Mesenchymal stem cell (in vitro differentiated cells and primary cell): ENCODE measurements at regions not wholly inside any gene's neighbourhood (a gene's known extent, or its start where the extent isn't known, plus 50 kb on each side); places are given as distances from the start of the nearest gene placed in this dataset.

Experiments used
- DNase-seq: peaks from one replicate; pipeline ENCODE4 v3.0.0-alpha.2; 2013
- H2AFZ ChIP-seq: one replicate; pipeline ENCODE4 v1.6.1; 2013; ENCODE audit warnings: low read depth, mild to moderate bottlenecking, control low read depth, inconsistent platforms, low read length, moderate library complexity
- H2AK5ac ChIP-seq: 2 replicates; pipeline ENCODE4 v1.6.1; 2013; ENCODE audit warnings: low read length, moderate library complexity, mild to moderate bottlenecking, inconsistent platforms; ENCODE audit not compliant: severe bottlenecking
- H2BK120ac ChIP-seq: one replicate; pipeline ENCODE4 v1.6.1; 2013; ENCODE audit warnings: low read depth, mild to moderate bottlenecking, inconsistent platforms, low read length, moderate library complexity
- H2BK12ac ChIP-seq, 2 experiments: one replicate each; pipeline ENCODE4 v1.6.1; 2013; ENCODE audit warnings: inconsistent platforms in 2 of 2, low read length in 2 of 2, mild to moderate bottlenecking in 2 of 2, moderate library complexity in 2 of 2, control low read depth in 1 of 2
- H2BK15ac ChIP-seq: one replicate; pipeline ENCODE4 v1.6.1; 2013; ENCODE audit warnings: mild to moderate bottlenecking, low read depth, inconsistent platforms; ENCODE audit not compliant: poor library complexity, severe bottlenecking
- H2BK5ac ChIP-seq: 2 replicates; pipeline ENCODE4 v1.6.1; 2013; ENCODE audit warnings: low read depth, mild to moderate bottlenecking, low read length, control low read depth, inconsistent platforms; ENCODE audit not compliant: poor library complexity, severe bottlenecking
- H3K14ac ChIP-seq, 2 experiments: one replicate each; pipeline ENCODE4 v1.6.1; 2013; ENCODE audit warnings: inconsistent platforms in 2 of 2, low read length in 2 of 2, control low read depth in 1 of 2, mild to moderate bottlenecking in 1 of 2, moderate library complexity in 1 of 2
- H3K18ac ChIP-seq, 2 experiments: one replicate each; pipeline ENCODE4 v1.6.1; 2013; ENCODE audit warnings: inconsistent platforms in 2 of 2, low read length in 2 of 2, control low read depth in 1 of 2, low read depth in 1 of 2, mild to moderate bottlenecking in 1 of 2
- H3K23ac ChIP-seq, 2 experiments: one replicate each; pipeline ENCODE4 v1.6.1; 2013; ENCODE audit warnings: inconsistent platforms in 2 of 2, low read length in 2 of 2, mild to moderate bottlenecking in 2 of 2, moderate library complexity in 2 of 2, control low read depth in 1 of 2
- H3K27ac ChIP-seq: 2 replicates; pipeline ENCODE4 v1.5.1; 2013; ENCODE audit warnings: mild to moderate bottlenecking, moderate library complexity, low read length, control low read depth, inconsistent platforms; ENCODE audit not compliant: poor library complexity, severe bottlenecking
- H3K27me3 ChIP-seq, 2 experiments: 2 replicates each; pipeline versions ENCODE4 v1.6.1 to v1.7.0; 2013; ENCODE audit warnings: low read length in 2 of 2, mild to moderate bottlenecking in 2 of 2, moderate library complexity in 2 of 2, control low read depth in 1 of 2, inconsistent platforms in 1 of 2; ENCODE audit not compliant: control insufficient read depth in 1 of 2, insufficient read depth in 1 of 2
- H3K36me3 ChIP-seq, 2 experiments: 2 replicates each; pipeline versions ENCODE4 v1.6.1 to v1.7.0; 2013; ENCODE audit warnings: low read length in 2 of 2, control low read depth in 1 of 2, inconsistent platforms in 1 of 2, low read depth in 1 of 2, mild to moderate bottlenecking in 1 of 2; ENCODE audit not compliant: insufficient read depth in 2 of 2, control insufficient read depth in 1 of 2
- H3K4ac ChIP-seq, 2 experiments: one replicate each; pipeline ENCODE4 v1.6.1; 2013; ENCODE audit warnings: inconsistent platforms in 2 of 2, low read length in 2 of 2, mild to moderate bottlenecking in 2 of 2, moderate library complexity in 2 of 2, control low read depth in 1 of 2, low read depth in 1 of 2
- H3K4me1 ChIP-seq: 2 replicates; pipeline ENCODE4 v1.6.1; 2013; ENCODE audit warnings: low read depth, low read length, control low read depth; ENCODE audit not compliant: control insufficient read depth, insufficient read depth
- H3K4me2 ChIP-seq: 2 replicates; pipeline ENCODE4 v1.6.1; 2013; ENCODE audit warnings: low read length, mild to moderate bottlenecking, inconsistent platforms; ENCODE audit not compliant: poor library complexity, severe bottlenecking
- H3K4me3 ChIP-seq, 2 experiments: 2 replicates each; pipeline versions ENCODE4 v1.5.1 to v1.7.0; 2013; ENCODE audit warnings: low read length in 2 of 2, mild to moderate bottlenecking in 2 of 2, control low read depth in 1 of 2, low read depth in 1 of 2; ENCODE audit not compliant: insufficient read depth in 1 of 2
- H3K79me1 ChIP-seq: replicated peaks from 2 replicates; pipeline ENCODE4 v1.6.1; 2013; ENCODE audit warnings: mild to moderate bottlenecking, control low read depth, low read length, inconsistent platforms; ENCODE audit not compliant: poor library complexity, severe bottlenecking
- H3K9ac ChIP-seq: 2 replicates; pipeline ENCODE4 v1.7.0; 2013; ENCODE audit warnings: mild to moderate bottlenecking, low read length, moderate library complexity
- H3K9me3 ChIP-seq: 2 replicates; pipeline ENCODE4 v1.7.0; 2013; ENCODE audit warnings: mild to moderate bottlenecking, low read length; ENCODE audit not compliant: control insufficient read depth
- H4K8ac ChIP-seq: one replicate; pipeline ENCODE4 v1.6.1; 2013; ENCODE audit warnings: inconsistent platforms, mild to moderate bottlenecking, low read length, moderate library complexity
- H4K91ac ChIP-seq: one replicate; pipeline ENCODE4 v1.6.1; 2013; ENCODE audit warnings: mild to moderate bottlenecking, low read length, inconsistent platforms
- WGBS: methylation state at CpG from one replicate; pipeline ENCODE4 v1.1.7; 2013; ENCODE audit warnings: mixed read lengths; 5-methylcytosine and 5-hydroxymethylcytosine counted together

GRCh38 chr15:26477044-26477443 is 295.8 kb downstream of the GABRB3 start:
- H3K4ac ChIP-seq, result no peak overlapping the region
- H3K27ac ChIP-seq, result no peak overlapping the region
- H2BK15ac ChIP-seq, result no peak overlapping the region
- H4K91ac ChIP-seq, result no peak overlapping the region
- H3K9ac ChIP-seq, result no peak overlapping the region
- H3K9me3 ChIP-seq, result peaks cover 35% of the 10 kb centered on the region
- H3K27me3 ChIP-seq, result no peaks in the 10 kb centered on the region
- H2BK5ac ChIP-seq, result no peak overlapping the region
- no peak overlapping the region for H3K14ac ChIP-seq
- DNase-seq, result no peak
- H3K18ac ChIP-seq, result no peak overlapping the region
- 82% methylated on average over 4 of the region's 5 CpGs for WGBS
- no peak overlapping the region for H2AFZ ChIP-seq
- H3K36me3 ChIP-seq, result no peaks in the 10 kb centered on the region
- H3K4me2 ChIP-seq, result no peak overlapping the region
- H2AK5ac ChIP-seq, result no peak overlapping the region
- H3K4me3 ChIP-seq, result no peak overlapping the region
- H2BK120ac ChIP-seq, result no peak overlapping the region
- no peaks in the 10 kb centered on the region for H3K4me1 ChIP-seq
- H2BK12ac ChIP-seq, result no peak overlapping the region
- H3K23ac ChIP-seq, result no peak overlapping the region
- no peaks in the 10 kb centered on the region for H3K79me1 ChIP-seq
- H4K8ac ChIP-seq, result no peak overlapping the region

DNA sequence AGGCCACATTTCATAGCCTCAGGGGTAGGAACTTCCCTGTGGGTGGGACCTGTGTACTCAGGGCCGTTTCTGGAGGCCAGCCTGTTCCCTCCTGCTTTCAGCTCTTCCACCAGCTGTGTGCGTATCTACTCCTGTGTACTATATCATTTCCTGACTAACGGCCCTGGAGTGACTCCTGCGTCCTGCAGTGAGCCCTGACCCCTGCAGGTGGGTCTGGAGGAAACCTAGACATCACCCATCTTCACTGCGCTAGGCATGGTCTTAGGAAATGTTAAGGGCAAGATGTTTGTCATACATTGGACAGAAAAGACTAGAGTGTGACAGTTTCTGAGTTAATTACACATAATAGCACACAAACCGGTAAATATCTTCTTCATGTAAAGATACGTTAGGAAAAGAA is 297.3 kb downstream of the GABRB3 start:
- H2BK5ac ChIP-seq, result no peak overlapping the region
- H2BK120ac ChIP-seq, result no peak overlapping the region
- no peak overlapping the region for H4K8ac ChIP-seq
- H3K9me3 ChIP-seq, result peaks cover 26% of the 10 kb centered on the region
- 60% methylated on average over 3 of the region's 7 CpGs for WGBS
- no peak overlapping the region for H2BK15ac ChIP-seq
- H3K36me3 ChIP-seq, result no peaks in the 10 kb centered on the region
- no peak overlapping the region for H3K18ac ChIP-seq
- DNase-seq, result no peak
- H2AK5ac ChIP-seq, result no peak overlapping the region
- no peak overlapping the region for H2AFZ ChIP-seq
- no peak overlapping the region for H3K9ac ChIP-seq
- no peak overlapping the region for H4K91ac ChIP-seq
- no peaks in the 10 kb centered on the region for H3K27me3 ChIP-seq
- no peak overlapping the region for H3K27ac ChIP-seq
- H3K4me2 ChIP-seq, result no peak overlapping the region
- H3K4me1 ChIP-seq, result no peaks in the 10 kb centered on the region
- no peak overlapping the region for H3K4me3 ChIP-seq
- no peak overlapping the region for H3K4ac ChIP-seq
- no peaks in the 10 kb centered on the region for H3K79me1 ChIP-seq
- H3K23ac ChIP-seq, result no peak overlapping the region
- no peak overlapping the region for H3K14ac ChIP-seq
- H2BK12ac ChIP-seq, result no peak overlapping the region

DNA sequence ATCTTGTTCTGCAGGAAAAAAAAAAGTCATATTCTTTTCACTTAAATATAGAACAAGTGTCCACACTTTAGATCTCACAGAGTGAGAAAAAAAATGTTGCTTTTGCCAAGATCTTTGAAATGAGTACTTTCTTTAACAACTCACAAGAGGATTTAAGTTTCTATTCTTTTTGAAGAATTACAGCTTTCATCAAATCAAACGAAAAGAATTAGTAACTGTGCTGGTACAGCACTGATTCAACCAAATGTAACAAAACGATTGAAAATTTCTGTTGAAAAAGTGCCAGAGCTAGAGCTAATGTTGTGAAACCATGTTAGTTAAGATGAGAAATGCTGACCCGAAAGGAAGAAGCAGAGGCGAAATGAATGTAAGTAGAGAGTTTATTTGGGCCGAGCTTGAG is 300.2 kb downstream of the GABRB3 start:
- H2BK12ac ChIP-seq, result no peak overlapping the region
- H3K27me3 ChIP-seq, result no peaks in the 10 kb centered on the region
- H3K14ac ChIP-seq, result no peak overlapping the region
- no peak overlapping the region for H3K4ac ChIP-seq
- H3K79me1 ChIP-seq, result no peaks in the 10 kb centered on the region
- WGBS, result 89% methylated on average over 5 of the region's 5 CpGs
- no peak overlapping the region for H2BK15ac ChIP-seq
- no peak overlapping the region for H2BK120ac ChIP-seq
- no peaks in the 10 kb centered on the region for H3K4me1 ChIP-seq
- H3K9me3 ChIP-seq, result peaks cover 21% of the 10 kb centered on the region
- H2BK5ac ChIP-seq, result no peak overlapping the region
- no peak overlapping the region for H3K27ac ChIP-seq
- H3K4me3 ChIP-seq, result no peak overlapping the region
- H4K91ac ChIP-seq, result no peak overlapping the region
- no peak overlapping the region for H3K23ac ChIP-seq
- H2AFZ ChIP-seq, result no peak overlapping the region
- no peaks in the 10 kb centered on the region for H3K36me3 ChIP-seq
- DNase-seq, result no peak
- H3K9ac ChIP-seq, result no peak overlapping the region
- H3K4me2 ChIP-seq, result no peak overlapping the region
- H2AK5ac ChIP-seq, result no peak overlapping the region
- H3K18ac ChIP-seq, result no peak overlapping the region
- no peak overlapping the region for H4K8ac ChIP-seq

DNA sequence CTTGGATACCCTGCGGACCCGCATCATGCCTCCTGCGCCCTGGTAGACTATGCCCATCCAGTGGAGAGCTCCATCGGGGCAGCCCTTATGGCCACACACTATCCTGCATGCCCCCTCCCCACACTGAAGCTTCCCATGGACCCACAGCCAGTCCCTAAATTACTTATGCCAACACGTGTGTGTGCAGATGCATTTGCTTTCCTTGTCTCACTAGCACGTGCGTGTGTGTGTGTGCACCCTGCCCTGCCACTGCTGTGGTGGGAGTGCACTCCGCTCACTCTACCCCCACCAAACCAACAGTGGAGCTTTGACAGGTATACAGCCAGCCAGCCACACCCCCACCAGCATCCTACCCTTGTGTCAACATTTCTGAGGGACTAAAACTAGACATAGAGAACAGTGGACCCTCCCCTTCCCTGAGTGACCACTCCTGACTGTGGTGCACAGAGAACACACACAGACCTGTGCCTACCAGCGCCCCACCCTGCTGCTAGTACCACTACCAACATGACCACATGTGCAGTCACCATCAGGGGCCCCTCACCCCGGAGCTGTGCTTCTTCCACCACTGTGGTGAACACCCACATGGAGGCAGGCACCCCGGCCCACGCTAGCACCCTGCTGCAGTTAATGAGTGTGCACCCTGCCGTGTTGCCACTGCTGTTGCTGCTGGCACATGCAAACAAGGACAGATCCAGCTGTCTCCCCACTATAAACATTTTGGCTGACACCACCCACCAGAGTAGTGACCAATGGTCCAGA is 310.8 kb downstream of the GABRB3 start:
- Histone ChIP-seq H3K9ac (no peak overlapping the region), H3K18ac (no peak overlapping the region), H3K27me3 (no peaks in the 10 kb centered on the region), H3K36me3 (no peaks in the 10 kb centered on the region), H2BK12ac (no peak overlapping the region), H3K4ac (no peak overlapping the region), H3K14ac (no peak overlapping the region), H3K4me1 (no peaks in the 10 kb centered on the region), H3K79me1 (no peaks in the 10 kb centered on the region), H2BK120ac (no peak overlapping the region), H2BK5ac (no peak overlapping the region), H2BK15ac (no peak overlapping the region), H4K91ac (no peak overlapping the region), H2AFZ (no peak overlapping the region), H3K23ac (no peak overlapping the region), H4K8ac (no peak overlapping the region), H3K9me3 (peaks cover 29% of the 10 kb centered on the region), H3K4me2 (no peak overlapping the region), H3K27ac (no peak overlapping the region), H2AK5ac (no peak overlapping the region), H3K4me3 (no peak overlapping the region)
- no peak for DNase-seq
- 77% methylated on average over 13 of the region's 13 CpGs for WGBS
